Peyer's patch (tissue), 4 donors: ENCODE measurements at regions not wholly inside any gene's neighbourhood (a gene's known extent, or its start where the extent isn't known, plus 50 kb on each side); places are given as distances from the start of the nearest gene placed in this dataset.

Experiments used
- POLR2A ChIP-seq, 2 donors: fragments of 450-650 bp; IDR thresholded peaks; one replicate each; pipeline ENCODE4 v1.5.1; 2017; ENCODE audit warnings: antibody characterized with exemption in 2 of 2, mild to moderate bottlenecking in 2 of 2, moderate library complexity in 2 of 2
- TF ChIP-seq, protein P1 (sequence below), 6 experiments: fragments of 450-650 bp in 4 of 6; fragments of 200-600 bp in 2 of 6; sonication (generic) in 1 of 6; IDR thresholded peaks; one replicate each; pipeline ENCODE4 v1.5.1; 2017 to 2019; ENCODE audit warnings: antibody characterized with exemption in 6 of 6, mild to moderate bottlenecking in 3 of 6, moderate library complexity in 1 of 6

GRCh38 chr4:115279330-115279729 is 165.9 kb upstream of the NDST4 start:
- no peak for TF ChIP-seq POLR2A (IDR thresholded peaks at IDR 0.05)
- TF ChIP-seq, protein P1, sequence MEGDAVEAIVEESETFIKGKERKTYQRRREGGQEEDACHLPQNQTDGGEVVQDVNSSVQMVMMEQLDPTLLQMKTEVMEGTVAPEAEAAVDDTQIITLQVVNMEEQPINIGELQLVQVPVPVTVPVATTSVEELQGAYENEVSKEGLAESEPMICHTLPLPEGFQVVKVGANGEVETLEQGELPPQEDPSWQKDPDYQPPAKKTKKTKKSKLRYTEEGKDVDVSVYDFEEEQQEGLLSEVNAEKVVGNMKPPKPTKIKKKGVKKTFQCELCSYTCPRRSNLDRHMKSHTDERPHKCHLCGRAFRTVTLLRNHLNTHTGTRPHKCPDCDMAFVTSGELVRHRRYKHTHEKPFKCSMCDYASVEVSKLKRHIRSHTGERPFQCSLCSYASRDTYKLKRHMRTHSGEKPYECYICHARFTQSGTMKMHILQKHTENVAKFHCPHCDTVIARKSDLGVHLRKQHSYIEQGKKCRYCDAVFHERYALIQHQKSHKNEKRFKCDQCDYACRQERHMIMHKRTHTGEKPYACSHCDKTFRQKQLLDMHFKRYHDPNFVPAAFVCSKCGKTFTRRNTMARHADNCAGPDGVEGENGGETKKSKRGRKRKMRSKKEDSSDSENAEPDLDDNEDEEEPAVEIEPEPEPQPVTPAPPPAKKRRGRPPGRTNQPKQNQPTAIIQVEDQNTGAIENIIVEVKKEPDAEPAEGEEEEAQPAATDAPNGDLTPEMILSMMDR (IDR thresholded peaks at IDR 0.05): no peak
